ENCODE measurements at regions not wholly inside any gene's neighbourhood (a gene's known extent, or its start where the extent isn't known, plus 50 kb on each side); places are given as distances from the start of the nearest gene placed in this dataset.
"Not testable (repeated sequence)": the region's sequence is repeated elsewhere in the genome, so short reads cannot be mapped to it uniquely, and the experiment has no call there.

DNA sequence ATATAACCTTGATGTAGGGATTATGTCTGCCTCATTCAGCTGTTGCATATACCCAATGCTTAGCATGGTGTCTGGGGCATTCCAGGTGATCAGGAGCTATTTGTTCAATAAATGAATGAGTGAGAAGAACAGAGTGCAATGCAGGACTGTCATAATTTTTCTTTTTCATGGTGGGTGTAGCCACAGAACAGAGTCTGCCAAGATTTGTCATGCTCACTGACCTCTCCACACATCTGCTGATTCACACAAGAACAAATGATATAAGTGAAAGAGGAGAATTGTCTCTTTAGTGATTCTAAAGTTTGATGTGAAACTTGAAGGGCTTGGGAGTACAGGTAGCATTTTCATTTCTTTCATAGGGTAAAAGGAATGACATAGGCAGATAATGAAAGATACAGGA lies 64.4 kb upstream of the TEX13D start:
- Histone ChIP-seq H3K9me3 (no peaks in the 10 kb centered on the region), H3K4me3 (no peak overlapping the region), H3K27me3 (peaks cover 0 to 6% of the 10 kb centered on the region in 2 donors), H3K4me1 (no peaks in the 10 kb centered on the region), H3K27ac (no peak overlapping the region), H3K36me3 (no peaks in the 10 kb centered on the region)
- no peak for DNase-seq
- no peak for TF ChIP-seq POLR2A (IDR thresholded peaks at IDR 0.05)
- TF ChIP-seq, protein P1, sequence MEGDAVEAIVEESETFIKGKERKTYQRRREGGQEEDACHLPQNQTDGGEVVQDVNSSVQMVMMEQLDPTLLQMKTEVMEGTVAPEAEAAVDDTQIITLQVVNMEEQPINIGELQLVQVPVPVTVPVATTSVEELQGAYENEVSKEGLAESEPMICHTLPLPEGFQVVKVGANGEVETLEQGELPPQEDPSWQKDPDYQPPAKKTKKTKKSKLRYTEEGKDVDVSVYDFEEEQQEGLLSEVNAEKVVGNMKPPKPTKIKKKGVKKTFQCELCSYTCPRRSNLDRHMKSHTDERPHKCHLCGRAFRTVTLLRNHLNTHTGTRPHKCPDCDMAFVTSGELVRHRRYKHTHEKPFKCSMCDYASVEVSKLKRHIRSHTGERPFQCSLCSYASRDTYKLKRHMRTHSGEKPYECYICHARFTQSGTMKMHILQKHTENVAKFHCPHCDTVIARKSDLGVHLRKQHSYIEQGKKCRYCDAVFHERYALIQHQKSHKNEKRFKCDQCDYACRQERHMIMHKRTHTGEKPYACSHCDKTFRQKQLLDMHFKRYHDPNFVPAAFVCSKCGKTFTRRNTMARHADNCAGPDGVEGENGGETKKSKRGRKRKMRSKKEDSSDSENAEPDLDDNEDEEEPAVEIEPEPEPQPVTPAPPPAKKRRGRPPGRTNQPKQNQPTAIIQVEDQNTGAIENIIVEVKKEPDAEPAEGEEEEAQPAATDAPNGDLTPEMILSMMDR (IDR thresholded peaks at IDR 0.05) = no peak
- ATAC-seq = no peak
- intact Hi-C loops (cut with DNase I) = no loop called here

DNA sequence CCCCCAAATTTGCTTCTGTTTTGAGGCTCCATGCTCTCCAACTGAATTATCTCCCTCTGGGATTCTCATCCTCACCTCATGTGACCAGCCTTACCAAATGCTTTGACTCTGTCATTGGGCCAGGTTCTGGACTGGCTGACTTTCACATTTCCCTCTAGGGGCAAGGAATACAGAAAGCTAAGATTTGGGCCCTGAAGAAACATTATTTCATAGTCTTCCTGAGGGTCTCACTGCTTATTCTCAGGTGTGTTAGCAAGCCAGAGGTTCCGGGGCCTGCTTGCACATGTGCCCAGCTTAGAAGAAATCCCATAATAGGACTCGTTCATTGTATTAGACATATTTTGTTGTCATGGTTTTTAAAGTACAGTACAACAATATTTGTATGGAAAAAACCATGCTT lies 62.6 kb upstream of the TEX13D start:
- WGBS (ENCODE audit: insufficient coverage, low coverage, low lambda C conversion rate, missing lambda C conversion rate) = 75% methylated on average over 2 of the region's 2 CpGs
- Histone ChIP-seq H3K4me3 (no peak overlapping the region), H3K27ac (no peak overlapping the region), H3K36me3 (no peaks in the 10 kb centered on the region), H3K9me3 (no peaks in the 10 kb centered on the region), H3K27me3 (peaks cover 0 to 6% of the 10 kb centered on the region in 2 donors), H3K4me1 (no peaks in the 10 kb centered on the region)
- TF ChIP-seq, protein P1 (IDR thresholded peaks at IDR 0.05) = no peak
- TF ChIP-seq POLR2A (IDR thresholded peaks at IDR 0.05) = no peak
- no peak for DNase-seq
- ATAC-seq = no peak
- intact Hi-C loops (cut with DNase I) = no loop called here

DNA sequence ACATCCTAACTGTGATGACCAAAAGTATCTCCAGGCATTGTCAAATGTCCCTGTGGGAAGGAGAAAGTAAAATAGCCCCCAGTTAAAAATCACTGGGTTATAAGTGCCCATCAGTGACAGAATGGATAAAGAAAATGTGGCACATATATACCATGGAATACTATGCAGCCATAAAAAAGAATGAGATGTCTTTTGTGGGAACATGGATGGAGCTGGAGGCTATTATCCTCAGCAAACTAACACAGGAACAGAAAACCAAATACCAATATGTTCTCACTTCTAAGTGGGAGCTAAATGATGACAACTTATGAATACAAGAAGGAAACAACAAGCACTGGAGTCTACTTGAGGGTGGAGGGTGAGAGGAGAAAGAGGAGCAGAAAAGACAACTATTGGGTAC lies 60.9 kb upstream of the TEX13D start:
- H3K9me3 ChIP-seq; H3K27ac ChIP-seq; intact Hi-C loops (cut with DNase I); H3K4me1 ChIP-seq; H3K36me3 ChIP-seq; H3K27me3 ChIP-seq; DNase-seq; H3K4me3 ChIP-seq; ATAC-seq: not testable (repeated sequence)

DNA sequence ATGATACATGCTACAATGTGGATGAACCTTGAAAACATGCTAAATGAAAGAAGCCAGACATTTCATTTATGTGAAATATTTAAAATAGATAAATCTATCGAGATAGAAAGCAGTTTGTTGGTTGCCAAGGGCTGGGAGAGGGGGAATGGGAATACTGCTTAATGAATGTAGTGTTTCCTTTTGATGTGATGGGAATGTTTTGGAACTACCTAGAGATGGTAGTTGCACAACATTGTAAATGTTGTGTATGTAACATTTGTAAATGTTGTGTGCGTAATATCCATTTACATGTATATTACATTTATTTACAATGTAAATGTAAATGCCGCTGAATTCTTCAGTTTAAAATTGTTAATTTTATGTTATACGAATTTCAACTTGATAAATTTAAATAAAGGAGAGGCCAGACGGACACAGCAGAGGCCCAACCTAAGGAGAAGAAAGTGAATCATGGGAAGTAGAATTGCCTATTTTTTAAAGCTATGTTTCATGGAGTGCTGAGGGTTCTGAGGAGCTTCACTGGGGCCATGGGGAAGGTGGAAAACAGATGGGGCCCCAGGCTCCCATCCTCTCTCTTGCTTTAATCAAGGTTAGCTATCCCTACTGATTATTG lies 60.0 kb upstream of the TEX13D start:
- WGBS (ENCODE audit: insufficient coverage, low coverage, low lambda C conversion rate, missing lambda C conversion rate) = 69% methylated on average over 5 of the region's 5 CpGs
- Histone ChIP-seq H3K4me3 (no peak overlapping the region), H3K27me3 (peaks cover 0 to 6% of the 10 kb centered on the region in 2 donors), H3K27ac (no peak overlapping the region), H3K4me1 (no peaks in the 10 kb centered on the region), H3K36me3 (no peaks in the 10 kb centered on the region), H3K9me3 (no peaks in the 10 kb centered on the region)
- no peak for DNase-seq
- intact Hi-C loops (cut with DNase I) = no loop called here
- ATAC-seq = no peak
- TF ChIP-seq, protein P1 (IDR thresholded peaks at IDR 0.05) = no peak
- TF ChIP-seq POLR2A (IDR thresholded peaks at IDR 0.05) = no peak

DNA sequence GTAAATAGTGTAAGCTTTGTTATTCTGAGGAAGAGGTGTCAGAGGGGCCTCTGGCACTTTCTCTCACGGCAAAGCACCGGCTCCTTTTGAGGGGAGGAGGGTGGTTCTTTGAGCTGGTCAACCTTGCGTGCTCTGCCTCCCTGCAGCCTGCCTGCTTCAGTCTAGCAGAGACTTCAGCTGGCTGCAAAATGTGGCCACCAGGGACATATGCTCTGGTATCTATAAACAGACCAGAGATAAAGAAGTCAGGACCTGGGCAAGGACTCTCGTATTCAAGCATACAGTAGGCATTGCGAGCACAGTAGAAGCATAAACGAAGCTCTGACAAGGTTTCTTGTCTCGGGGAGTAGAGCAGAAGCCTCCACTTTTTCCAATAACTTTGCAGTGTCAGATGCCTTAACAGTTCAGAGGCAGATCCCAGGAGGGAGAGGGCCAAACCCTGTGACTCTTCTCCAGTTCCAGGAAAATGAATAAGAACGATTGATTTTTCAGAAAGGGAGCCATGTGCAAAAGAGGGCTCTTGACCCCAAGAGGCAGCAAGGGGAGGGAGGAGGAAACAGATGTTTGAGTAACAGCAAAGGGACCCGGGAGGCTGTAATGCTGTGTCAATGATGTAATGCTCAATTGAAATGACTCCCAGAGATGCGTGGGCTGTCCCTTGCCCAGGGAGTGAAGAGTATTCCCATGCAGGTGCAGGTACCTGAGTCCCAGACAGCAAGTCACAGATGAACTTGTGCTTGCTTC lies 57.9 kb upstream of the TEX13D start:
- H3K36me3 ChIP-seq = no peaks in the 10 kb centered on the region
- 27% methylated on average over 10 of the region's 10 CpGs for WGBS (ENCODE audit: insufficient coverage, low coverage, low lambda C conversion rate, missing lambda C conversion rate)
- no peaks in the 10 kb centered on the region for H3K9me3 ChIP-seq
- no peak overlapping the region for H3K4me3 ChIP-seq
- DNase-seq (no peak), ATAC-seq (no peak)
- TF ChIP-seq, protein P1 (IDR thresholded peaks at IDR 0.05) = no peak
- TF ChIP-seq POLR2A (IDR thresholded peaks at IDR 0.05) = no peak
- H3K4me1 ChIP-seq = no peaks in the 10 kb centered on the region
- intact Hi-C loops (cut with DNase I) = no loop called here
- H3K27ac ChIP-seq = no peak overlapping the region
- peaks cover 0 to 6% of the 10 kb centered on the region in 2 donors for H3K27me3 ChIP-seq

All from right lobe of liver (tissue), 6 donors.